Ovary (tissue), 7 donors: ENCODE measurements at regions not wholly inside any gene's neighbourhood (a gene's known extent, or its start where the extent isn't known, plus 50 kb on each side); places are given as distances from the start of the nearest gene placed in this dataset.

Source experiments
- DNase-seq, 5 donors: peaks; one replicate each; pipeline ENCODE4 v3.0.0-alpha.2; 2019 to 2020
- H3K27ac ChIP-seq, 2 donors: fragments of 200-600 bp; one replicate each; pipeline versions ENCODE4 v1.5.1 to v1.8.0; 2019 to 2022
- H3K27me3 ChIP-seq: fragments of 200-600 bp; one replicate; pipeline ENCODE4 v1.8.0; 2022
- H3K36me3 ChIP-seq: fragments of 200-600 bp; sonication (generic); one replicate; pipeline ENCODE4 v1.5.1; 2019
- H3K4me1 ChIP-seq: one replicate; pipeline ENCODE4 v1.8.1; 2013; ENCODE audit warnings: mild to moderate bottlenecking, moderate library complexity; ENCODE audit not compliant: insufficient read depth
- H3K4me3 ChIP-seq: fragments of 200-600 bp; sonication (generic); one replicate; pipeline ENCODE4 v1.5.1; 2017
- H3K9me3 ChIP-seq, 2 donors: fragments of 200-600 bp in 1 of 2; sonication (generic) in 1 of 2; one replicate each; pipeline versions ENCODE4 v1.5.1 to v1.8.1; 2013 to 2019; ENCODE audit warnings: mild to moderate bottlenecking in 1 of 2, moderate library complexity in 1 of 2
- CTCF ChIP-seq, 3 donors: fragments of 450-650 bp in 2 of 3; fragments of 200-600 bp in 1 of 3; IDR thresholded peaks; one replicate each; pipeline versions ENCODE4 v1.5.1 to v1.8.0; 2016 to 2022; ENCODE audit warnings: antibody characterized with exemption in 3 of 3, mild to moderate bottlenecking in 1 of 3
- EP300 ChIP-seq: sonication (generic); formaldehyde crosslinking; IDR thresholded peaks from one replicate; pipeline ENCODE4 v1.6.1; 2017; ENCODE audit warnings: antibody characterized with exemption
- POLR2A ChIP-seq: fragments of 450-650 bp; IDR thresholded peaks from one replicate; pipeline ENCODE4 v1.6.1; 2017; ENCODE audit warnings: antibody characterized with exemption, mild to moderate bottlenecking, moderate library complexity
- WGBS, 3 donors: extraction: QIAGEN DNeasy Blood & Tissue Kit in 1 of 3; methylation state at CpG; one replicate each; pipeline versions ENCODE4 v1.1.5 to v1.1.7; 2013 to 2017; 5-methylcytosine and 5-hydroxymethylcytosine counted together
- intact Hi-C, 4 donors: fragments of 100-400 bp; cut with DNase I; formaldehyde crosslinking; loops; one replicate each; pipeline versions ENCODE4 v1.11.0 to v1.15.1; 2022 to 2023
- donor health status: DM: no; HTN: no; CAD: no; lungs with moderate emphysema.
- donor health status: DM: no; HTN: no; CAD: no.
- donor health status: Bipolar disorder and iron deficiency.
- donor health status: DM: no; HTN: no; CAD: no.
- donor health status: DM: yes; HTN: yes; CAD: no.

DNA sequence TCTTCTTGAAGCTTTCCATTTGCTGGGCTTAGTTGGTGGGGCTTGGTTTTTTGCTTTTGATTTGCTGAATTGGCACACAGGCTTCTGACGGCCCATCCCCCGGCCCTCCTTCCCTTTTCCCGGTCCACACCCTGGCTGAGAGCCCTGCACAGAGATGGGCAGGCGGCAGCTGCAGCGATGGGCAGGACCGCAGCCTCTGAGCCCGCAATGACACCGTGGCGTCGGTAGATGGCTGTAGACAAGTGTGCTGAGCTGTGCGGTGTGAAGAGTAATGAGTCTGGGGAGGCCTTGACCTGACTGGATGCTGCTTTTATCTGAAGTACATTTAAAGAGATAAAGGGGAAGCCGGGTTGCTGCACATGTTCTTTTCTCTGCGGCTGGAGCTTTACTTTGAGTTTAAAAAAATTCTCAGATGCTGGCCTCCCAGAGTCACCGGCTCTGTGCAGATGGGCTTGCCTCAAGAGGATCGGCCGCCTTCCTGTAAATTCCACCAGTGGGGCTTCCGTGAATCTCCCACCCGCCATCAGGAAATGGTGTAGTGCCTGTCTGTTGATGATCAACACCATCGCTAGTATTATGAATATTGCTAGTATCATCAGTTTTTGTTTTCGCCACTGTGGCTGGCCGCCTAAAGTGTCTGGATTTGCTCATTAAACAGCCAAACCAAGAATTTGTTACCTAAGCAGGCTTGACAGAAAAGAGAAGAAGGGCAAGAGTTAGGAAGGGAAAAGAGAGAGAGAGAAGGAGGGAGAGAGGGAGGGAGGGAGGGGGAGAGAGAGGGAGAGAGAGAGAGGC, 245.6 kb upstream of the RBFOX1 start:
- H3K27me3 ChIP-seq: no peaks in the 10 kb centered on the region
- TF ChIP-seq CTCF (IDR thresholded peaks at IDR 0.05) (no peak), EP300 (no peak), POLR2A (no peak)
- peak in 2 of 5 donors; percentile 54 to 61 for DNase-seq
- 2 to 5% (median 3%) methylated on average over 21 of the region's 21 CpGs for WGBS, 3 donors
- H3K4me3 ChIP-seq: no peak overlapping the region
- no peaks in the 10 kb centered on the region for H3K9me3 ChIP-seq
- intact Hi-C loops: no loop called here
- H3K36me3 ChIP-seq: no peaks in the 10 kb centered on the region
- peaks cover 4% of the 10 kb centered on the region for H3K4me1 ChIP-seq
- no peak overlapping the region for H3K27ac ChIP-seq

DNA sequence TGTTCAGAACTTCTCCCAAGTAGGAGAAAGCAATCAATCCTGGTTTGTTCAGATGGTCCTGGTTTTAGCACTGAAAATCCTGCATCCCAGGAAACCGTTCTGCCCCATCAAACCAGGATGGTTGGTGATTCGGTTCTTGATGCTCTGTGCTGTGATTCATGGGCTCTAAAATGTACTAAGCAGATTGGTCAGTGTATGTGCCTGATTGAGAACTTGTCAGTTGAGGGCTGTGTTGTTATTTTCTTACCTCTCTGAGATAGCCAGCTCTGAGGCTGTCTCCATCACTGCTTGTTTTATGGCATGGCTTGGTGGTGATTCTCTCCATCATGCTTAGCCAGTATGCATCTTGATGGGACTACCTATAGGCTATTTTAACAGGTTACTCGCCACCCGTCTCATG, 246.9 kb upstream of the RBFOX1 start:
- WGBS, 3 donors: 83 to 89% (median 84%) methylated on average over 4 of the region's 4 CpGs
- H3K9me3 ChIP-seq: no peaks in the 10 kb centered on the region
- H3K4me1 ChIP-seq: peaks cover 4% of the 10 kb centered on the region
- no peak for DNase-seq
- no peaks in the 10 kb centered on the region for H3K36me3 ChIP-seq
- H3K27me3 ChIP-seq: no peaks in the 10 kb centered on the region
- H3K27ac ChIP-seq: no peak overlapping the region
- H3K4me3 ChIP-seq: no peak overlapping the region
- intact Hi-C loops: no loop called here
- TF ChIP-seq CTCF (IDR thresholded peaks at IDR 0.05): no peak
- no peak for TF ChIP-seq POLR2A
- TF ChIP-seq EP300: no peak

GRCh38 chr16:7083096-7083495, 249.5 kb upstream of the RBFOX1 start:
- TF ChIP-seq CTCF (IDR thresholded peaks at IDR 0.05) (no peak), POLR2A (no peak), EP300 (no peak)
- Histone ChIP-seq H3K27me3 (no peaks in the 10 kb centered on the region), H3K36me3 (no peaks in the 10 kb centered on the region), H3K9me3 (no peaks in the 10 kb centered on the region), H3K4me3 (no peak overlapping the region), H3K4me1 (peaks cover 2% of the 10 kb centered on the region), H3K27ac (no peak overlapping the region)
- intact Hi-C loops: no loop called here
- no peak for DNase-seq
- WGBS, 3 donors: 6 to 29% (median 19%) methylated on average over 4 of the region's 4 CpGs

DNA sequence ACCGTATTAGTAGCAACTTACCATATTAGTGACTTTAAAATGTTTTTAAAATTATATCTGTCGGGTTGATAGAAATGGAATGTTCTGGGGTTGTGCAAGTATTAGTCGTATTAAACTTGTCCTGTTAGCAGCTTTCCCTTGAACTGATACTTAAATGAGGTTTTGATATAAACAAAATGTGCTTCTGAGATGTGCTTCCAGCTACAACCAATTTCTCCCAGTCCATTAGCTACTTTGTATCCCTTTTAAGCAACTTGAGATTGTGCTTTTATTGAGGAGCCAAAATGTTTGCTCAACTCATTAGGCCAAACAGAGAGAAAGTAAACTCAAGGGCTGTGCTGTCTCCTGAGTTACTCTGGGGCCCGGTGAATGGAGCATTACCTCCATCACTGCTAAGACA, 255.0 kb upstream of the RBFOX1 start:
- WGBS, 3 donors: 31 to 47% (median 37%) methylated on average over 4 of the region's 4 CpGs
- no peaks in the 10 kb centered on the region for H3K27me3 ChIP-seq
- no peaks in the 10 kb centered on the region for H3K4me1 ChIP-seq
- intact Hi-C loops: no loop called here
- H3K36me3 ChIP-seq: no peaks in the 10 kb centered on the region
- no peak overlapping the region for H3K27ac ChIP-seq
- no peak for TF ChIP-seq POLR2A
- no peak for TF ChIP-seq CTCF (IDR thresholded peaks at IDR 0.05)
- no peak for TF ChIP-seq EP300
- no peaks in the 10 kb centered on the region for H3K9me3 ChIP-seq
- no peak overlapping the region for H3K4me3 ChIP-seq
- no peak for DNase-seq
